Activated T-helper 1 cell treated with anti-CD3 and anti-CD28 coated beads, Interleukin-12 subunit alpha, Interleukin-12 subunit beta, Interleukin-2, Interleukin-4 antibody, amounts not matched to agents 30 ng/mL and 10 ng/mL and 1 ng/mL, durations not matched to agents 14 hours and 24 hours and 36 hours (primary cell): ENCODE measurements at regions not wholly inside any gene's neighbourhood (a gene's known extent, or its start where the extent isn't known, plus 50 kb on each side); places are given as distances from the start of the nearest gene placed in this dataset.

Experiments
- DNase-seq: peaks from one replicate; pipeline ENCODE4 v3.0.0; 2021; ENCODE audit warnings: low spot score
- H3K27ac Mint-ChIP-seq: one replicate; pipeline ENCODE4 v1.8.0; 2021; ENCODE audit warnings: mild to moderate bottlenecking, mixed read lengths
- H3K27me3 Mint-ChIP-seq: one replicate; pipeline ENCODE4 v1.8.0; 2022; ENCODE audit warnings: mild to moderate bottlenecking, moderate library complexity, mixed read lengths; ENCODE audit not compliant: insufficient read depth
- H3K36me3 Mint-ChIP-seq: one replicate; pipeline ENCODE4 v1.8.0; 2021; ENCODE audit warnings: low read depth, mixed read lengths
- H3K4me1 Mint-ChIP-seq: one replicate; pipeline ENCODE4 v1.8.0; 2021; ENCODE audit warnings: low read depth, mixed read lengths
- H3K4me3 Mint-ChIP-seq: one replicate; pipeline ENCODE4 v1.8.0; 2021; ENCODE audit warnings: mild to moderate bottlenecking, moderate library complexity, mixed read lengths
- H3K9me3 Mint-ChIP-seq: one replicate; pipeline ENCODE4 v1.8.0; 2021; ENCODE audit warnings: mixed read lengths
- intact Hi-C: fragments of 100-400 bp; cut with micrococcal nuclease; formaldehyde crosslinking; loops from one replicate; pipeline ENCODE4 v1.15.1; 2024

- Mint-ChIP-seq H3K27me3 (no peaks in the 10 kb centered on the region), H3K9me3 (peaks cover 4% of the 10 kb centered on the region), H3K27ac (no peak overlapping the region), H3K4me3 (no peak overlapping the region), H3K4me1 (no peaks in the 10 kb centered on the region), H3K36me3 (no peaks in the 10 kb centered on the region)
- intact Hi-C loops: no loop called here
- DNase-seq: no peak
Measured at GRCh38 chr3:180142472-180142871, 105.7 kb upstream of the PEX5L start.

- no peak overlapping the region for H3K27ac Mint-ChIP-seq
- no peaks in the 10 kb centered on the region for H3K9me3 Mint-ChIP-seq
- no peaks in the 10 kb centered on the region for H3K4me1 Mint-ChIP-seq
- intact Hi-C loops: no loop called here
- H3K27me3 Mint-ChIP-seq: no peaks in the 10 kb centered on the region
- H3K4me3 Mint-ChIP-seq: no peak overlapping the region
- DNase-seq: no peak
- H3K36me3 Mint-ChIP-seq: no peaks in the 10 kb centered on the region
Measured at GRCh38 chr3:180161770-180162169, 125.0 kb upstream of the PEX5L start.

- Mint-ChIP-seq H3K36me3 (no peaks in the 10 kb centered on the region), H3K27ac (no peak overlapping the region)
- intact Hi-C loops: no loop called here
Measured at GRCh38 chr3:180175572-180175971, 138.8 kb upstream of the PEX5L start.

GRCh38 chr3:180176059-180176458 lies 139.3 kb upstream of the PEX5L start:
- no peak overlapping the region for H3K27ac Mint-ChIP-seq
- H3K4me3 Mint-ChIP-seq: no peak overlapping the region
- H3K36me3 Mint-ChIP-seq: no peaks in the 10 kb centered on the region
- no peaks in the 10 kb centered on the region for H3K9me3 Mint-ChIP-seq
- intact Hi-C loops: no loop called here
- H3K27me3 Mint-ChIP-seq: no peaks in the 10 kb centered on the region
- DNase-seq: no peak
- H3K4me1 Mint-ChIP-seq: no peaks in the 10 kb centered on the region

More at GRCh38 chr3:180175572-180175971, 138.8 kb upstream of the PEX5L start:
- H3K27me3 Mint-ChIP-seq: no peaks in the 10 kb centered on the region
- H3K4me3 Mint-ChIP-seq: no peak overlapping the region
- H3K9me3 Mint-ChIP-seq: no peaks in the 10 kb centered on the region
- DNase-seq: no peak
- no peaks in the 10 kb centered on the region for H3K4me1 Mint-ChIP-seq

GRCh38 chr3:180177255-180177654 lies 140.5 kb upstream of the PEX5L start:
- intact Hi-C loops: no loop called here
- Mint-ChIP-seq H3K27ac (no peak overlapping the region), H3K27me3 (no peaks in the 10 kb centered on the region), H3K4me1 (no peaks in the 10 kb centered on the region), H3K9me3 (no peaks in the 10 kb centered on the region), H3K36me3 (no peaks in the 10 kb centered on the region), H3K4me3 (no peak overlapping the region)
- no peak for DNase-seq

- no peaks in the 10 kb centered on the region for H3K27me3 Mint-ChIP-seq
- no peak overlapping the region for H3K27ac Mint-ChIP-seq
- H3K4me3 Mint-ChIP-seq: no peak overlapping the region
- no peaks in the 10 kb centered on the region for H3K9me3 Mint-ChIP-seq
- intact Hi-C loops: no loop called here
- no peaks in the 10 kb centered on the region for H3K4me1 Mint-ChIP-seq
- no peak for DNase-seq
- no peaks in the 10 kb centered on the region for H3K36me3 Mint-ChIP-seq
Measured at GRCh38 chr3:180179562-180179961, 142.8 kb upstream of the PEX5L start.

GRCh38 chr3:180180795-180181194 lies 144.1 kb upstream of the PEX5L start:
- DNase-seq: no peak

GRCh38 chr3:180181387-180181786 lies 144.7 kb upstream of the PEX5L start:
- no peaks in the 10 kb centered on the region for H3K9me3 Mint-ChIP-seq
- no peaks in the 10 kb centered on the region for H3K36me3 Mint-ChIP-seq
- no peaks in the 10 kb centered on the region for H3K27me3 Mint-ChIP-seq

More at GRCh38 chr3:180180795-180181194, 144.1 kb upstream of the PEX5L start:
- Mint-ChIP-seq H3K9me3 (no peaks in the 10 kb centered on the region), H3K36me3 (no peaks in the 10 kb centered on the region), H3K27ac (no peak overlapping the region), H3K4me1 (no peaks in the 10 kb centered on the region), H3K4me3 (no peak overlapping the region), H3K27me3 (no peaks in the 10 kb centered on the region)
- intact Hi-C loops: no loop called here

GRCh38 chr3:180183346-180183745 lies 146.6 kb upstream of the PEX5L start:
- intact Hi-C loops: no loop called here
- no peaks in the 10 kb centered on the region for H3K36me3 Mint-ChIP-seq
- H3K4me3 Mint-ChIP-seq: no peak overlapping the region
- no peak overlapping the region for H3K27ac Mint-ChIP-seq
- H3K4me1 Mint-ChIP-seq: no peaks in the 10 kb centered on the region
- DNase-seq: no peak
- no peaks in the 10 kb centered on the region for H3K27me3 Mint-ChIP-seq
- H3K9me3 Mint-ChIP-seq: no peaks in the 10 kb centered on the region

More at GRCh38 chr3:180181387-180181786, 144.7 kb upstream of the PEX5L start:
- no peak for DNase-seq
- no peaks in the 10 kb centered on the region for H3K4me1 Mint-ChIP-seq
- no peak overlapping the region for H3K4me3 Mint-ChIP-seq
- no peak overlapping the region for H3K27ac Mint-ChIP-seq
- intact Hi-C loops: no loop called here

- Mint-ChIP-seq H3K36me3 (no peaks in the 10 kb centered on the region), H3K4me3 (no peak overlapping the region), H3K4me1 (no peaks in the 10 kb centered on the region), H3K27me3 (no peaks in the 10 kb centered on the region), H3K9me3 (no peaks in the 10 kb centered on the region), H3K27ac (no peak overlapping the region)
- intact Hi-C loops: no loop called here
- no peak for DNase-seq
Measured at GRCh38 chr3:180184816-180185215, 148.1 kb upstream of the PEX5L start.

GRCh38 chr3:180185650-180186049 lies 148.9 kb upstream of the PEX5L start:
- intact Hi-C loops: no loop called here
- Mint-ChIP-seq H3K27ac (no peak overlapping the region), H3K36me3 (no peaks in the 10 kb centered on the region), H3K4me3 (no peak overlapping the region), H3K9me3 (no peaks in the 10 kb centered on the region), H3K27me3 (no peaks in the 10 kb centered on the region), H3K4me1 (no peaks in the 10 kb centered on the region)
- no peak for DNase-seq

GRCh38 chr3:180188512-180189309 lies 152.0 kb upstream of the PEX5L start:
- H3K27me3 Mint-ChIP-seq: no peaks in the 10 kb centered on the region
- no peaks in the 10 kb centered on the region for H3K36me3 Mint-ChIP-seq
- H3K9me3 Mint-ChIP-seq: no peaks in the 10 kb centered on the region
- H3K4me3 Mint-ChIP-seq: no peak overlapping the region
- no peak for DNase-seq
- H3K4me1 Mint-ChIP-seq: no peaks in the 10 kb centered on the region
- intact Hi-C loops: no loop called here
- H3K27ac Mint-ChIP-seq: no peak overlapping the region

GRCh38 chr3:180189310-180189648 lies 152.5 kb upstream of the PEX5L start:
- Mint-ChIP-seq H3K4me1 (no peaks in the 10 kb centered on the region), H3K27ac (no peak overlapping the region), H3K4me3 (no peak overlapping the region), H3K9me3 (no peaks in the 10 kb centered on the region), H3K27me3 (no peaks in the 10 kb centered on the region), H3K36me3 (no peaks in the 10 kb centered on the region)
- intact Hi-C loops: no loop called here
- DNase-seq: no peak

- intact Hi-C loops: no loop called here
- Mint-ChIP-seq H3K4me3 (no peak overlapping the region), H3K4me1 (no peaks in the 10 kb centered on the region), H3K27ac (no peak overlapping the region), H3K36me3 (no peaks in the 10 kb centered on the region), H3K27me3 (no peaks in the 10 kb centered on the region), H3K9me3 (peaks cover 2% of the 10 kb centered on the region)
- DNase-seq: no peak
Measured at GRCh38 chr3:180196658-180197057, 159.9 kb upstream of the PEX5L start.
